SK-N-SH treated with all-trans-retinoic acid at 6 μM for 48 hours (cell line): ENCODE measurements at regions not wholly inside any gene's neighbourhood (a gene's known extent, or its start where the extent isn't known, plus 50 kb on each side); places are given as distances from the start of the nearest gene placed in this dataset.

ENCODE experiments used
- BACH2 ChIP-seq: fragments of 250-450 bp; sonication (Bioruptor Pico); IDR thresholded peaks from 2 replicates; pipeline ENCODE4 v1.9.0; 2021; ENCODE audit warnings: mild to moderate bottlenecking, borderline replicate concordance
- CSDC2 ChIP-seq: fragments of 250-450 bp; sonication (Bioruptor Pico); IDR thresholded peaks from 2 replicates; pipeline ENCODE4 v1.5.0; 2020; ENCODE audit warnings: mild to moderate bottlenecking, moderate library complexity
- GLIS3 ChIP-seq: fragments of 250-450 bp; sonication (Bioruptor Pico); IDR thresholded peaks from 2 replicates; pipeline ENCODE4 v1.5.0; 2020; ENCODE audit warnings: mild to moderate bottlenecking, moderate library complexity
- OSR1 ChIP-seq: fragments of 250-450 bp; sonication (Bioruptor Pico); IDR thresholded peaks from 2 replicates; pipeline ENCODE4 v1.8.0; 2022; ENCODE audit warnings: moderate library complexity, mild to moderate bottlenecking, inconsistent platforms
- RARB ChIP-seq: fragments of 250-450 bp; sonication (Bioruptor Pico); IDR thresholded peaks from 2 replicates; pipeline ENCODE4 v1.8.0; 2021; ENCODE audit warnings: mild to moderate bottlenecking, moderate library complexity
- ZFP3 ChIP-seq: fragments of 250-450 bp; sonication (Bioruptor Pico); IDR thresholded peaks from 2 replicates; pipeline ENCODE4 v1.5.0; 2020; ENCODE audit warnings: mild to moderate bottlenecking, moderate library complexity
- ZNF8 ChIP-seq: fragments of 450-650 bp; formaldehyde crosslinking; IDR thresholded peaks from 2 replicates; pipeline ENCODE4 v1.5.0; 2020; ENCODE audit warnings: mild to moderate bottlenecking, moderate library complexity
- TF ChIP-seq, protein P1 (sequence below): fragments of 250-450 bp; sonication (Bioruptor Pico); IDR thresholded peaks from 2 replicates; pipeline ENCODE4 v1.5.1; 2020; ENCODE audit warnings: low read depth, mild to moderate bottlenecking, moderate library complexity
- TF ChIP-seq, protein P2 (sequence below): fragments of 250-450 bp; sonication (Bioruptor Pico); IDR thresholded peaks from 2 replicates; pipeline ENCODE4 v1.5.1; 2021; ENCODE audit warnings: mild to moderate bottlenecking, moderate library complexity
- TF ChIP-seq, protein P3 (sequence below): fragments of 250-450 bp; sonication (Bioruptor Pico); IDR thresholded peaks from 2 replicates; pipeline ENCODE4 v1.8.0; 2020; ENCODE audit warnings: mild to moderate bottlenecking, moderate library complexity, borderline replicate concordance
- TF ChIP-seq, protein P4 (sequence below): fragments of 250-450 bp; sonication (Bioruptor Pico); IDR thresholded peaks from 2 replicates; pipeline ENCODE4 v1.8.0; 2021; ENCODE audit warnings: low read depth, mild to moderate bottlenecking, moderate library complexity, borderline replicate concordance

DNA sequence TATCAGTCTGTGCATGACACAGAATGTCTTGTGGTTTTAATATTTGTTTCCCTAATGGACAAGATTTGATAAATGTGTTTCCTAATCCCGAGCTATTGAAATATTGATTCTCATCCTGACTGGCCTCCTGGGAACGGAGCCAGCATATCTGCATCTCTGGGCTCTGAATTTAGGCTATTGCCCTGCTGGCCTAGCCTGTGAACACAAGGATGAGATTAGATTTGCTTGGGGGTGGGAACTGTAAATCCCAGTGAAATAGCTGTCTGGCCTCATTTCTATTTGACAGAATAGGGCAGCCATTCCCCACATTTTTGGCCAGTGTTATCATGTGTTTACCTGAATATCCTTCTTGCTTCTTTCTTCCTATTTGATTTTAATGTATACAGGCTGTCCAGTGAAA is 198.4 kb upstream of the SOX4 start:
- TF ChIP-seq, protein P1, sequence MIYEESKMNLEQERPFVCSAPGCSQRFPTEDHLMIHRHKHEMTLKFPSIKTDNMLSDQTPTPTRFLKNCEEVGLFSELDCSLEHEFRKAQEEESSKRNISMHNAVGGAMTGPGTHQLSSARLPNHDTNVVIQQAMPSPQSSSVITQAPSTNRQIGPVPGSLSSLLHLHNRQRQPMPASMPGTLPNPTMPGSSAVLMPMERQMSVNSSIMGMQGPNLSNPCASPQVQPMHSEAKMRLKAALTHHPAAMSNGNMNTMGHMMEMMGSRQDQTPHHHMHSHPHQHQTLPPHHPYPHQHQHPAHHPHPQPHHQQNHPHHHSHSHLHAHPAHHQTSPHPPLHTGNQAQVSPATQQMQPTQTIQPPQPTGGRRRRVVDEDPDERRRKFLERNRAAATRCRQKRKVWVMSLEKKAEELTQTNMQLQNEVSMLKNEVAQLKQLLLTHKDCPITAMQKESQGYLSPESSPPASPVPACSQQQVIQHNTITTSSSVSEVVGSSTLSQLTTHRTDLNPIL (CRISPR knock-in tag): no peak
- TF ChIP-seq, protein P2, sequence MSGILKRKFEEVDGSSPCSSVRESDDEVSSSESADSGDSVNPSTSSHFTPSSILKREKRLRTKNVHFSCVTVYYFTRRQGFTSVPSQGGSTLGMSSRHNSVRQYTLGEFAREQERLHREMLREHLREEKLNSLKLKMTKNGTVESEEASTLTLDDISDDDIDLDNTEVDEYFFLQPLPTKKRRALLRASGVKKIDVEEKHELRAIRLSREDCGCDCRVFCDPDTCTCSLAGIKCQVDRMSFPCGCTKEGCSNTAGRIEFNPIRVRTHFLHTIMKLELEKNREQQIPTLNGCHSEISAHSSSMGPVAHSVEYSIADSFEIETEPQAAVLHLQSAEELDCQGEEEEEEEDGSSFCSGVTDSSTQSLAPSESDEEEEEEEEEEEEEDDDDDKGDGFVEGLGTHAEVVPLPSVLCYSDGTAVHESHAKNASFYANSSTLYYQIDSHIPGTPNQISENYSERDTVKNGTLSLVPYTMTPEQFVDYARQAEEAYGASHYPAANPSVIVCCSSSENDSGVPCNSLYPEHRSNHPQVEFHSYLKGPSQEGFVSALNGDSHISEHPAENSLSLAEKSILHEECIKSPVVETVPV (CRISPR knock-in tag): no peak
- TF ChIP-seq GLIS3 (CRISPR knock-in tag): no peak
- no peak for TF ChIP-seq BACH2 (CRISPR knock-in tag)
- TF ChIP-seq, protein P3, sequence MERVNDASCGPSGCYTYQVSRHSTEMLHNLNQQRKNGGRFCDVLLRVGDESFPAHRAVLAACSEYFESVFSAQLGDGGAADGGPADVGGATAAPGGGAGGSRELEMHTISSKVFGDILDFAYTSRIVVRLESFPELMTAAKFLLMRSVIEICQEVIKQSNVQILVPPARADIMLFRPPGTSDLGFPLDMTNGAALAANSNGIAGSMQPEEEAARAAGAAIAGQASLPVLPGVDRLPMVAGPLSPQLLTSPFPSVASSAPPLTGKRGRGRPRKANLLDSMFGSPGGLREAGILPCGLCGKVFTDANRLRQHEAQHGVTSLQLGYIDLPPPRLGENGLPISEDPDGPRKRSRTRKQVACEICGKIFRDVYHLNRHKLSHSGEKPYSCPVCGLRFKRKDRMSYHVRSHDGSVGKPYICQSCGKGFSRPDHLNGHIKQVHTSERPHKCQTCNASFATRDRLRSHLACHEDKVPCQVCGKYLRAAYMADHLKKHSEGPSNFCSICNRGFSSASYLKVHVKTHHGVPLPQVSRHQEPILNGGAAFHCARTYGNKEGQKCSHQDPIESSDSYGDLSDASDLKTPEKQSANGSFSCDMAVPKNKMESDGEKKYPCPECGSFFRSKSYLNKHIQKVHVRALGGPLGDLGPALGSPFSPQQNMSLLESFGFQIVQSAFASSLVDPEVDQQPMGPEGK (CRISPR knock-in tag): no peak
- TF ChIP-seq ZNF8 (CRISPR knock-in tag): no peak
- no peak for TF ChIP-seq OSR1 (CRISPR knock-in tag)
- TF ChIP-seq, protein P4, sequence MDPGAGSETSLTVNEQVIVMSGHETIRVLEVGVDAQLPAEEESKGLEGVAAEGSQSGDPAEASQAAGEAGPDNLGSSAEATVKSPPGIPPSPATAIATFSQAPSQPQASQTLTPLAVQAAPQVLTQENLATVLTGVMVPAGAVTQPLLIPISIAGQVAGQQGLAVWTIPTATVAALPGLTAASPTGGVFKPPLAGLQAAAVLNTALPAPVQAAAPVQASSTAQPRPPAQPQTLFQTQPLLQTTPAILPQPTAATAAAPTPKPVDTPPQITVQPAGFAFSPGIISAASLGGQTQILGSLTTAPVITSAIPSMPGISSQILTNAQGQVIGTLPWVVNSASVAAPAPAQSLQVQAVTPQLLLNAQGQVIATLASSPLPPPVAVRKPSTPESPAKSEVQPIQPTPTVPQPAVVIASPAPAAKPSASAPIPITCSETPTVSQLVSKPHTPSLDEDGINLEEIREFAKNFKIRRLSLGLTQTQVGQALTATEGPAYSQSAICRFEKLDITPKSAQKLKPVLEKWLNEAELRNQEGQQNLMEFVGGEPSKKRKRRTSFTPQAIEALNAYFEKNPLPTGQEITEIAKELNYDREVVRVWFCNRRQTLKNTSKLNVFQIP: no peak
- no peak for TF ChIP-seq CSDC2 (CRISPR knock-in tag)
- no peak for TF ChIP-seq RARB (CRISPR knock-in tag)
- no peak for TF ChIP-seq ZFP3
